ENCODE measurements at regions not wholly inside any gene's neighbourhood (a gene's known extent, or its start where the extent isn't known, plus 50 kb on each side); places are given as distances from the start of the nearest gene placed in this dataset.

- H3K79me2 ChIP-seq (ENCODE audit: control insufficient read depth, insufficient read depth, low read length): no peaks in the 10 kb centered on the region
- no peak overlapping the region for H2AFZ ChIP-seq (ENCODE audit: low read depth, low read length)
- ChIA-PET CTCF (no interaction called here), POLR2A (no interaction called here)
- H3K27ac ChIP-seq (ENCODE audit: insufficient read depth, low read depth, low read length): no peak overlapping the region
- H3K9me3 ChIP-seq (replicated peaks; ENCODE audit: control insufficient read depth, insufficient read depth, low read length): no peaks in the 10 kb centered on the region
- no peak for TF ChIP-seq EZH2 (IDR thresholded peaks at IDR 0.05; ENCODE audit: borderline replicate concordance, low read depth, low read length, severe bottlenecking)
- no peak for TF ChIP-seq FOS (IDR thresholded peaks at IDR 0.05; ENCODE audit: borderline replicate concordance, insufficient read depth, low read length)
- no peak for TF ChIP-seq CTCF (IDR thresholded peaks at IDR 0.05; ENCODE audit: extremely low read depth in 1 of 2, insufficient read depth in 1 of 2, low read depth in 1 of 2, low read length in 2 of 2)
- no peak for TF ChIP-seq POLR2AphosphoS5 (IDR thresholded peaks at IDR 0.05; ENCODE audit: insufficient read depth, low read depth, low read length)
- TF ChIP-seq POLR2A (IDR thresholded peaks at IDR 0.05; ENCODE audit: low read depth, low read length): no peak
- no peak for TF ChIP-seq JUN (IDR thresholded peaks at IDR 0.05; ENCODE audit: borderline replicate concordance, insufficient read depth, insufficient read length, low read depth)
- TF ChIP-seq MAX (IDR thresholded peaks at IDR 0.05; ENCODE audit: insufficient read depth, insufficient read length): no peak
- TF ChIP-seq MYC (IDR thresholded peaks at IDR 0.05; ENCODE audit: low read depth, low read length): no peak
- no peak for TF ChIP-seq GATA2 (IDR thresholded peaks at IDR 0.05; ENCODE audit: insufficient read depth, insufficient read length, low read depth, low read length)
- H3K4me1 ChIP-seq (ENCODE audit: control insufficient read depth, extremely low read depth, insufficient read depth, low read length): no peaks in the 10 kb centered on the region
- BruUV-seq (replicated peaks): no TSS peak
- no peaks in the 10 kb centered on the region for H3K36me3 ChIP-seq (ENCODE audit: control insufficient read depth in 2 of 2, extremely low read depth in 1 of 2, insufficient read depth in 2 of 2, low read length in 2 of 2)
- H3K4me2 ChIP-seq (ENCODE audit: insufficient read depth, low read length): no peak overlapping the region
- dilution Hi-C loops (cut with MboI; ENCODE audit: extremely low pct_ligation_motif_present, low sequenced_read_pairs) (no loop called here), intact Hi-C loops (cut with micrococcal nuclease) (no loop called here)
- FAIRE-seq (no peak), DNase-seq (ENCODE audit: low read depth, low spot score) (no peak)
- no peaks in the 10 kb centered on the region for H3K9me1 ChIP-seq (replicated peaks; ENCODE audit: control insufficient read depth, extremely low read depth, insufficient read depth, low read length)
- no peaks in the 10 kb centered on the region for H3K27me3 ChIP-seq (ENCODE audit: control insufficient read depth in 2 of 2, insufficient read depth in 2 of 2, low read length in 2 of 2)
- no peaks in the 10 kb centered on the region for H4K20me1 ChIP-seq (replicated peaks; ENCODE audit: control insufficient read depth, extremely low read depth, insufficient read depth, low read length)
- H3K4me3 ChIP-seq (replicated peaks in 1 of 3; ENCODE audit: insufficient read depth in 1 of 3, low read depth in 1 of 3, low read length in 3 of 3): no peak overlapping the region
- H3K9ac ChIP-seq (replicated peaks; ENCODE audit: extremely low read depth, insufficient read depth, low read length): no peak overlapping the region
Observed at GRCh38 chr13:80513196-80513595, 172.3 kb upstream of the SPRY2 start.

Data from endothelial cell of umbilical vein (primary cell).